ENCODE measurements at regions not wholly inside any gene's neighbourhood (a gene's known extent, or its start where the extent isn't known, plus 50 kb on each side); places are given as distances from the start of the nearest gene placed in this dataset.

- H3K4me1 Mint-ChIP-seq, result no peaks in the 10 kb centered on the region
- no peaks in the 10 kb centered on the region for H3K9me3 Mint-ChIP-seq
- no peak overlapping the region for H2AFZ ChIP-seq (replicated peaks)
- H3K4me3 ChIP-seq, result no peak overlapping the region
- H3K79me2 ChIP-seq (ENCODE audit: low read depth), result no peaks in the 10 kb centered on the region
- H3K36me3 Mint-ChIP-seq, result no peaks in the 10 kb centered on the region
- peaks cover 4% of the 10 kb centered on the region for H3K27me3 Mint-ChIP-seq (ENCODE audit: insufficient read depth, low read depth)
- no peak for DNase-seq (ENCODE audit: low spot score)
- no peak overlapping the region for H3K4me3 Mint-ChIP-seq
- no peaks in the 10 kb centered on the region for H3K27me3 ChIP-seq
- no peaks in the 10 kb centered on the region for H3K9me3 ChIP-seq (ENCODE audit: low read depth)
- H3K27ac Mint-ChIP-seq, result no peak overlapping the region
- H3K4me2 ChIP-seq, result no peak overlapping the region
- H4K20me1 ChIP-seq (ENCODE audit: low read depth), result no peaks in the 10 kb centered on the region
- no peak for TF ChIP-seq EZH2 (IDR thresholded peaks at IDR 0.05)
- TF ChIP-seq EZH2phosphoT487 (IDR thresholded peaks at IDR 0.05), result no peak
- TF ChIP-seq CTCF (IDR thresholded peaks at IDR 0.05), result no peak
- H3K4me1 ChIP-seq, result no peaks in the 10 kb centered on the region
- H3K27ac ChIP-seq, result no peak overlapping the region
- peaks cover 4% of the 10 kb centered on the region for H3F3A ChIP-seq (ENCODE audit: low read depth)
- no peak overlapping the region for H3K9ac ChIP-seq
- no peaks in the 10 kb centered on the region for H3K36me3 ChIP-seq
Observed at GRCh38 chr3:132265028-132265427, 52.2 kb upstream of the ACP3 start.

GRCh38 chr3:132265488-132265887 lies 51.7 kb upstream of the ACP3 start:
- Mint-ChIP-seq H3K9me3 (no peaks in the 10 kb centered on the region), H3K36me3 (no peaks in the 10 kb centered on the region), H3K27ac (no peak overlapping the region), H3K4me3 (no peak overlapping the region), H3K4me1 (no peaks in the 10 kb centered on the region), H3K27me3 (ENCODE audit: insufficient read depth, low read depth) (peaks cover 4% of the 10 kb centered on the region)
- no peaks in the 10 kb centered on the region for H3K27me3 ChIP-seq
- no peaks in the 10 kb centered on the region for H4K20me1 ChIP-seq (ENCODE audit: low read depth)
- H3K9ac ChIP-seq, result no peak overlapping the region
- no peaks in the 10 kb centered on the region for H3K79me2 ChIP-seq (ENCODE audit: low read depth)
- no peaks in the 10 kb centered on the region for H3K9me3 ChIP-seq (ENCODE audit: low read depth)
- peaks cover 4% of the 10 kb centered on the region for H3F3A ChIP-seq (ENCODE audit: low read depth)
- no peak overlapping the region for H3K4me2 ChIP-seq
- H3K4me1 ChIP-seq, result no peaks in the 10 kb centered on the region
- peak overlapping the region; percentile 7 for H2AFZ ChIP-seq (replicated peaks)
- no peaks in the 10 kb centered on the region for H3K36me3 ChIP-seq
- H3K27ac ChIP-seq, result no peak overlapping the region
- H3K4me3 ChIP-seq, result no peak overlapping the region
- TF ChIP-seq CTCF (IDR thresholded peaks at IDR 0.05) (no peak), EZH2phosphoT487 (IDR thresholded peaks at IDR 0.05) (no peak), EZH2 (IDR thresholded peaks at IDR 0.05) (no peak)
- no peak for DNase-seq (ENCODE audit: low spot score)

GRCh38 chr3:132267391-132267993 lies 49.7 kb upstream of the ACP3 start:
- no peaks in the 10 kb centered on the region for H3K36me3 ChIP-seq
- H3K4me3 ChIP-seq, result no peak overlapping the region
- no peaks in the 10 kb centered on the region for H3K4me1 ChIP-seq
- no peak overlapping the region for H3K9ac ChIP-seq
- Mint-ChIP-seq H3K9me3 (no peaks in the 10 kb centered on the region), H3K4me1 (no peaks in the 10 kb centered on the region), H3K4me3 (no peak overlapping the region), H3K27me3 (ENCODE audit: insufficient read depth, low read depth) (peaks cover 4% of the 10 kb centered on the region), H3K36me3 (no peaks in the 10 kb centered on the region), H3K27ac (no peak overlapping the region)
- TF ChIP-seq EZH2 (IDR thresholded peaks at IDR 0.05) (no peak), EZH2phosphoT487 (IDR thresholded peaks at IDR 0.05) (no peak), CTCF (IDR thresholded peaks at IDR 0.05) (no peak)
- H2AFZ ChIP-seq (replicated peaks), result no peak overlapping the region
- no peaks in the 10 kb centered on the region for H3K9me3 ChIP-seq (ENCODE audit: low read depth)
- H4K20me1 ChIP-seq (ENCODE audit: low read depth), result no peaks in the 10 kb centered on the region
- no peak overlapping the region for H3K27ac ChIP-seq
- no peaks in the 10 kb centered on the region for H3K79me2 ChIP-seq (ENCODE audit: low read depth)
- H3K27me3 ChIP-seq, result no peaks in the 10 kb centered on the region
- no peak overlapping the region for H3K4me2 ChIP-seq
- DNase-seq (ENCODE audit: low spot score), result no peak
- H3F3A ChIP-seq (ENCODE audit: low read depth), result peaks cover 4% of the 10 kb centered on the region
